ENCODE measurements at regions not wholly inside any gene's neighbourhood (a gene's known extent, or its start where the extent isn't known, plus 50 kb on each side); places are given as distances from the start of the nearest gene placed in this dataset.
A peak's percentile ranks its signal among the peaks of the same experiment; 100 is the strongest.
"Not testable (repeated sequence)": the region's sequence is repeated elsewhere in the genome, so short reads cannot be mapped to it uniquely, and the experiment has no call there.

GRCh38 chr4:104549736-104550135 is 55.0 kb upstream of the CXXC4 start:
- peak; percentile 11 for DNase-seq (ENCODE audit: low read depth)
- no peak overlapping the region for H3K4me3 ChIP-seq (ENCODE audit: low read length)
- TF ChIP-seq CTCF (conservative IDR thresholded peaks at IDR 0.05; ENCODE audit: low read depth, low read length) = no peak

GRCh38 chr4:104559502-104559901 is 64.8 kb upstream of the CXXC4 start:
- no peak overlapping the region for H3K4me3 ChIP-seq (ENCODE audit: low read length)
- TF ChIP-seq CTCF (conservative IDR thresholded peaks at IDR 0.05; ENCODE audit: low read depth, low read length) = no peak
- no peak for DNase-seq (ENCODE audit: low read depth)

GRCh38 chr4:104571341-104571740 is 76.6 kb upstream of the CXXC4 start:
- H3K4me3 ChIP-seq (ENCODE audit: low read length) = no peak overlapping the region
- TF ChIP-seq CTCF (conservative IDR thresholded peaks at IDR 0.05; ENCODE audit: low read depth, low read length) = no peak
- DNase-seq (ENCODE audit: low read depth) = no peak

GRCh38 chr4:104574371-104574770 is 79.7 kb upstream of the CXXC4 start:
- no peak for TF ChIP-seq CTCF (conservative IDR thresholded peaks at IDR 0.05; ENCODE audit: low read depth, low read length)
- H3K4me3 ChIP-seq (ENCODE audit: low read length) = no peak overlapping the region
- no peak for DNase-seq (ENCODE audit: low read depth)

GRCh38 chr4:104575278-104575677 is 80.6 kb upstream of the CXXC4 start:
- no peak for TF ChIP-seq CTCF (conservative IDR thresholded peaks at IDR 0.05; ENCODE audit: low read depth, low read length)
- no peak overlapping the region for H3K4me3 ChIP-seq (ENCODE audit: low read length)
- no peak for DNase-seq (ENCODE audit: low read depth)

GRCh38 chr4:104577405-104577804 is 82.7 kb upstream of the CXXC4 start:
- H3K4me3 ChIP-seq (ENCODE audit: low read length) = no peak overlapping the region
- TF ChIP-seq CTCF (conservative IDR thresholded peaks at IDR 0.05; ENCODE audit: low read depth, low read length) = no peak
- no peak for DNase-seq (ENCODE audit: low read depth)

- DNase-seq (ENCODE audit: low read depth); H3K4me3 ChIP-seq (ENCODE audit: low read length): not testable (repeated sequence)
Observed at GRCh38 chr4:104581476-104581875, 86.8 kb upstream of the CXXC4 start.

- H3K4me3 ChIP-seq (ENCODE audit: low read length); DNase-seq (ENCODE audit: low read depth): not testable (repeated sequence)
Observed at GRCh38 chr4:104582056-104582455, 87.4 kb upstream of the CXXC4 start.
